ENCODE measurements at regions not wholly inside any gene's neighbourhood (a gene's known extent, or its start where the extent isn't known, plus 50 kb on each side); places are given as distances from the start of the nearest gene placed in this dataset.

GRCh38 chr1:187262731-187263130, 434.0 kb downstream of the PLA2G4A start:
- in situ Hi-C loops (cut with MboI; ENCODE audit: low sequenced_read_pairs, unreplicated experiment) = no loop called here
- no peak for DNase-seq (ENCODE audit: low spot score)
- TF ChIP-seq CTCF (IDR thresholded peaks at IDR 0.05; ENCODE audit: borderline replicate concordance, control extremely low read depth, extremely low read depth, insufficient read depth, missing control alignments) = no peak

GRCh38 chr1:187264995-187265602, 436.4 kb downstream of the PLA2G4A start:
- in situ Hi-C loops (cut with MboI; ENCODE audit: low sequenced_read_pairs, unreplicated experiment) = no loop called here
- TF ChIP-seq CTCF (IDR thresholded peaks at IDR 0.05; ENCODE audit: borderline replicate concordance, control extremely low read depth, extremely low read depth, insufficient read depth, missing control alignments) = peak; percentile 46
- DNase-seq (ENCODE audit: low spot score) = no peak

- no peak for TF ChIP-seq CTCF (IDR thresholded peaks at IDR 0.05; ENCODE audit: borderline replicate concordance, control extremely low read depth, extremely low read depth, insufficient read depth, missing control alignments)
- in situ Hi-C loops (cut with MboI; ENCODE audit: low sequenced_read_pairs, unreplicated experiment) = no loop called here
Observed at GRCh38 chr1:187266051-187266450, 437.3 kb downstream of the PLA2G4A start.

GRCh38 chr1:187267827-187268226, 439.1 kb downstream of the PLA2G4A start:
- no peak for DNase-seq (ENCODE audit: low spot score)
- no peak for TF ChIP-seq CTCF (IDR thresholded peaks at IDR 0.05; ENCODE audit: borderline replicate concordance, control extremely low read depth, extremely low read depth, insufficient read depth, missing control alignments)
- in situ Hi-C loops (cut with MboI; ENCODE audit: low sequenced_read_pairs, unreplicated experiment) = no loop called here

More at GRCh38 chr1:187266051-187266450, 437.3 kb downstream of the PLA2G4A start:
- DNase-seq (ENCODE audit: low spot score) = no peak

- no peak for TF ChIP-seq CTCF (IDR thresholded peaks at IDR 0.05; ENCODE audit: borderline replicate concordance, control extremely low read depth, extremely low read depth, insufficient read depth, missing control alignments)
- DNase-seq (ENCODE audit: low spot score) = no peak
- in situ Hi-C loops (cut with MboI; ENCODE audit: low sequenced_read_pairs, unreplicated experiment) = no loop called here
Observed at GRCh38 chr1:187270256-187270655, 441.5 kb downstream of the PLA2G4A start.

GRCh38 chr1:187275346-187275745, 446.6 kb downstream of the PLA2G4A start:
- no peak for DNase-seq (ENCODE audit: low spot score)
- in situ Hi-C loops (cut with MboI; ENCODE audit: low sequenced_read_pairs, unreplicated experiment) = no loop called here
- TF ChIP-seq CTCF (IDR thresholded peaks at IDR 0.05; ENCODE audit: borderline replicate concordance, control extremely low read depth, extremely low read depth, insufficient read depth, missing control alignments) = no peak

All from GM13976 (cell line).